ENCODE measurements at regions not wholly inside any gene's neighbourhood (a gene's known extent, or its start where the extent isn't known, plus 50 kb on each side); places are given as distances from the start of the nearest gene placed in this dataset.

GRCh38 chr12:69046363-69046762, 113.4 kb upstream of the CPM start:
- TF ChIP-seq CTCF (IDR thresholded peaks at IDR 0.05): no peak
- no peak for TF ChIP-seq POLR2A (IDR thresholded peaks at IDR 0.05)
- no peak for TF ChIP-seq EP300 (IDR thresholded peaks at IDR 0.05)
